ENCODE measurements at regions not wholly inside any gene's neighbourhood (a gene's known extent, or its start where the extent isn't known, plus 50 kb on each side); places are given as distances from the start of the nearest gene placed in this dataset.

- TF ChIP-seq RAD21 (IDR thresholded peaks at IDR 0.05 in 1 of 2, conservative IDR thresholded peaks at IDR 0.05 in 1 of 2; ENCODE audit: low read depth in 2 of 2, low read length in 2 of 2) (no peak), CTCF (IDR thresholded peaks at IDR 0.05; ENCODE audit: control extremely low read depth in 1 of 3, insufficient read depth in 1 of 3, low read depth in 1 of 3, low read length in 3 of 3) (no peak)
Observed at GRCh38 chr13:53104136-53104535, 75.5 kb downstream of the OLFM4 start.
